ENCODE measurements at regions not wholly inside any gene's neighbourhood (a gene's known extent, or its start where the extent isn't known, plus 50 kb on each side); places are given as distances from the start of the nearest gene placed in this dataset.

DNA sequence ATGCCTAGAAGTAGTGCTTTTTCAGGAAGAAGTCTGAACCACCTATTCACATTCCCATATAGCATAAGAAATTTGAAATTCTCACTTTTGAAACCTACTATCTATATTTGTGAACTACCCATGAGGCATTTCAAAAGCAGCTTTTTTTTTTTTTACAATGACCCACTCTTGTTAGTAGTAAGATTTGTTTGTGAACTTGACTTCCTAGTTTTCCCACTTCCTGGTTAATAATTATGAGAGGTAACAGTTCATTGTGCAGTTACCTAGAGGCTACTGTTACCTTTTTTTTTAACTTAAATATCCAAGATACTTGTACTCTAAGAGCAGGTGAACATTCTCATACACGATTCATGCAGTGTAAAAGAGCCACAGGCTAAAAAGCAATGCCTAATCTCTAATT is 371.7 kb upstream of the ADGRL2 start:
- no peak for ATAC-seq (ENCODE audit: low read depth in 2 of 2)
- DNase-seq, result no peak
- Mint-ChIP-seq H3K9me3 (peaks cover 7 to 28% (median 11%) of the 10 kb centered on the region in 7 donors), H3K27ac (no peak overlapping the region), H3K27me3 (no peaks in the 10 kb centered on the region), H3K36me3 (no peaks in the 10 kb centered on the region), H3K4me1 (no peaks in the 10 kb centered on the region), H3K4me3 (no peak overlapping the region)
- no peaks in the 10 kb centered on the region for H3K36me3 ChIP-seq (ENCODE audit: control insufficient read depth, insufficient read depth, low read length)
- no peak overlapping the region for H3K4me3 ChIP-seq (ENCODE audit: low read depth, low read length)
- no peak overlapping the region for H3K27ac ChIP-seq (ENCODE audit: insufficient read depth, low read length, poor library complexity, severe bottlenecking)
- H3K9me3 ChIP-seq (ENCODE audit: control insufficient read depth in 2 of 2, low read length in 2 of 2), result peaks cover 4 to 11% of the 10 kb centered on the region in 2 experiments
- H3K27me3 ChIP-seq (ENCODE audit: control insufficient read depth, insufficient read depth, low read length), result no peaks in the 10 kb centered on the region
- no peaks in the 10 kb centered on the region for H3K4me1 ChIP-seq (ENCODE audit: control insufficient read depth, insufficient read depth, low read length, poor library complexity, severe bottlenecking)

DNA sequence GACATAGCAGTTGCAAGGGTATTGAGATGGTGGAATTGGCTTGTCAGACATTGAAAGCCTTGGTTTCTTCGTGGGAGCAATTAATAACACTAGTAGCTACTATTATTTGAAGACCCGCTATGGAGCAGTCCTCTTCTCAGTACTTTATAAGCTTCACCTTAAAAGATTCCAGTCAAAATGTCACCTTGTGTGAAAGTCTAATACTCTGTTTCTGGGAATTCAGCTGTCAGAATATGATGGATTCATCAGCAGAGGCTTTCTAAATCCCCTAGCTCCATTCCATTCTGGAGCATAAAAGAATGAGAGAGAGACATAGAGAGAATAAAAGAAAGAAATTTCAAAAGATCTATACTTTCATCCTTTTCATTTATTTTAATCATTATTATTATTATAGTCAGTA is 375.9 kb upstream of the ADGRL2 start:
- Mint-ChIP-seq H3K27me3 (no peaks in the 10 kb centered on the region), H3K4me1 (no peaks in the 10 kb centered on the region), H3K36me3 (no peaks in the 10 kb centered on the region), H3K9me3 (peaks cover 8 to 28% (median 13%) of the 10 kb centered on the region in 7 donors), H3K27ac (no peak overlapping the region), H3K4me3 (no peak overlapping the region)
- Histone ChIP-seq H3K4me1 (ENCODE audit: control insufficient read depth, insufficient read depth, low read length, poor library complexity, severe bottlenecking) (no peaks in the 10 kb centered on the region), H3K9me3 (ENCODE audit: control insufficient read depth in 2 of 2, low read length in 2 of 2) (peaks cover 5 to 11% of the 10 kb centered on the region in 2 experiments), H3K27ac (ENCODE audit: insufficient read depth, low read length, poor library complexity, severe bottlenecking) (no peak overlapping the region), H3K4me3 (ENCODE audit: low read depth, low read length) (no peak overlapping the region), H3K36me3 (ENCODE audit: control insufficient read depth, insufficient read depth, low read length) (no peaks in the 10 kb centered on the region), H3K27me3 (ENCODE audit: control insufficient read depth, insufficient read depth, low read length) (no peaks in the 10 kb centered on the region)
- no peak for ATAC-seq (ENCODE audit: low read depth in 2 of 2)
- no peak for DNase-seq

DNA sequence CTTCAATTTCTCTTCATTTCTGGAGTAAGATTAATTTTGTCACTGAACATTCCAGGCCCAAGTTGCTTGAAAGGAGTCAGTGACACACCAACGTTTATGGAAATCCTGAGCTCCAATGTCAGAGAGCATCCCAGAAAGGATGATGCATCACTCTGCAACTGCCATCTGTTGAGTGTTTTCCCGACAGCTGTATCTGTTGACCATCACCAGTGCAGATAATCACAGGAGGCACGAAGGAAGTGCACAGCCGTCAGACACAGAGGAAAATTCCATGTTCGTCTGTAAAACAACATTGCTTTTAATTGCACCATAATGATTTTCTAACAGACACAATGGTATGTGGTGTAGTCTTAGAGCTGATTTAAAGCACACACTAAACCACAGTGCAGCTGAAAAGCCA is 376.7 kb upstream of the ADGRL2 start:
- Mint-ChIP-seq H3K36me3 (no peaks in the 10 kb centered on the region), H3K4me1 (no peaks in the 10 kb centered on the region), H3K27me3 (no peaks in the 10 kb centered on the region), H3K4me3 (no peak overlapping the region), H3K9me3 (peaks cover 7 to 24% (median 13%) of the 10 kb centered on the region in 7 donors), H3K27ac (no peak overlapping the region)
- Histone ChIP-seq H3K27me3 (ENCODE audit: control insufficient read depth, insufficient read depth, low read length) (no peaks in the 10 kb centered on the region), H3K27ac (ENCODE audit: insufficient read depth, low read length, poor library complexity, severe bottlenecking) (no peak overlapping the region), H3K36me3 (ENCODE audit: control insufficient read depth, insufficient read depth, low read length) (no peaks in the 10 kb centered on the region), H3K4me3 (ENCODE audit: low read depth, low read length) (no peak overlapping the region), H3K4me1 (ENCODE audit: control insufficient read depth, insufficient read depth, low read length, poor library complexity, severe bottlenecking) (no peaks in the 10 kb centered on the region), H3K9me3 (ENCODE audit: control insufficient read depth in 2 of 2, low read length in 2 of 2) (peaks cover 5 to 11% of the 10 kb centered on the region in 2 experiments)
- ATAC-seq (ENCODE audit: low read depth in 2 of 2), result no peak
- DNase-seq, result no peak

DNA sequence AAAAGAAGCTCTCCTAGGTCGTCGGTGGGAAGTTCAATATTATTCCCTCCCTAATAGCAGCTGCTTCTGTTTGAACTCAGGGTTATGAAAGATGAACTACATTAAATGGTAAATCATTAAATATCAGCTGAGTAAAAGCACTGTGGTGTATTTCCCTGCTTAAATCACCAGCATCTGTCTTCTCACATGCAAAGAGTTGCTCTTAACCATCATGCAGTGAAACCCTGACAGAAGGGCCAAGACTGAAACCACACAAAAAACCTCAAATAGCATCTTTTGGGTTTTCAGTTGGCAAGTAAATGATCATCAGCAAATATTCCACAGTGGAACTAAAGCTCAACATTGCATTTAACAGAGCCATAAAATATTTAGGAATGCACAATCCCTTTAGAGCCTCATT is 380.0 kb upstream of the ADGRL2 start:
- no peaks in the 10 kb centered on the region for H3K4me1 ChIP-seq (ENCODE audit: control insufficient read depth, insufficient read depth, low read length, poor library complexity, severe bottlenecking)
- DNase-seq, result no peak
- Mint-ChIP-seq H3K36me3 (no peaks in the 10 kb centered on the region), H3K27me3 (no peaks in the 10 kb centered on the region), H3K4me1 (no peaks in the 10 kb centered on the region), H3K27ac (no peak overlapping the region), H3K9me3 (peaks cover 0 to 8% (median 3%) of the 10 kb centered on the region in 7 donors), H3K4me3 (no peak overlapping the region)
- H3K4me3 ChIP-seq (ENCODE audit: low read depth, low read length), result no peak overlapping the region
- H3K27me3 ChIP-seq (ENCODE audit: control insufficient read depth, insufficient read depth, low read length), result no peaks in the 10 kb centered on the region
- H3K9me3 ChIP-seq (ENCODE audit: control insufficient read depth in 2 of 2, low read length in 2 of 2), result peaks cover 4 to 5% of the 10 kb centered on the region in 2 experiments
- H3K36me3 ChIP-seq (ENCODE audit: control insufficient read depth, insufficient read depth, low read length), result no peaks in the 10 kb centered on the region
- no peak overlapping the region for H3K27ac ChIP-seq (ENCODE audit: insufficient read depth, low read length, poor library complexity, severe bottlenecking)
- ATAC-seq (ENCODE audit: low read depth in 2 of 2), result no peak

DNA sequence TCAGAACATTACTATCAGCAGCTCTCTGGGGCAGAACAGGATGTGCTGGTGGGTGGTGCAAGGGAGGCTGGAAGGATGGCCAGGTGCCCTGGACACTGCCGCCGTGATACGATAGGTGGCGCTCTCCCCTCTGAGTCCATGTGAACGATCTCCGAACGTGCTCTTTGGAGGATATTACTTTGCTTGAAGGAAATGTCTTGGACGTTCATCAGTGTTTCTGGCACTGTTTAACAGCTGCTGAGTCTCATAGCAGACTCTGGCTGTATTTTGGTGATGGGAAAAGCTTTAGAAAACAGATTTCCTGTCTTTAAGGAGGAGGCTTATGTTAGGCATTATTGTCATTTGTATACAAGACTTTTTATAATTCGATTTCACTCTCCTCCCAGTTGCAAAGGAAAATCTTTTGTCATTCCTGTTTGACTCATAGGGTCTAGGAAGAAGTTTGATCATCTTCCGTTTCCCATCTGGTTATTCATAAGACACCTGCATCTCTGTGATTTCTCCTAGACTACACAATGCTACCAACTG is 386.2 kb upstream of the ADGRL2 start:
- Histone ChIP-seq H3K9me3 (ENCODE audit: control insufficient read depth in 2 of 2, low read length in 2 of 2) (peaks cover 0 to 3% of the 10 kb centered on the region in 2 experiments), H3K27ac (ENCODE audit: insufficient read depth, low read length, poor library complexity, severe bottlenecking) (no peak overlapping the region), H3K27me3 (ENCODE audit: control insufficient read depth, insufficient read depth, low read length) (no peaks in the 10 kb centered on the region), H3K4me1 (ENCODE audit: control insufficient read depth, insufficient read depth, low read length, poor library complexity, severe bottlenecking) (no peaks in the 10 kb centered on the region), H3K36me3 (ENCODE audit: control insufficient read depth, insufficient read depth, low read length) (no peaks in the 10 kb centered on the region), H3K4me3 (ENCODE audit: low read depth, low read length) (no peak overlapping the region)
- H3K27ac Mint-ChIP-seq, result no peak overlapping the region
- H3K36me3 Mint-ChIP-seq, result no peaks in the 10 kb centered on the region
- no peak for ATAC-seq (ENCODE audit: low read depth in 2 of 2)
- no peak for DNase-seq
- no peaks in the 10 kb centered on the region for H3K27me3 Mint-ChIP-seq
- no peaks in the 10 kb centered on the region for H3K4me1 Mint-ChIP-seq
- H3K9me3 Mint-ChIP-seq, result peaks cover 0 to 16% (median 7%) of the 10 kb centered on the region in 7 donors
- no peak overlapping the region for H3K4me3 Mint-ChIP-seq

DNA sequence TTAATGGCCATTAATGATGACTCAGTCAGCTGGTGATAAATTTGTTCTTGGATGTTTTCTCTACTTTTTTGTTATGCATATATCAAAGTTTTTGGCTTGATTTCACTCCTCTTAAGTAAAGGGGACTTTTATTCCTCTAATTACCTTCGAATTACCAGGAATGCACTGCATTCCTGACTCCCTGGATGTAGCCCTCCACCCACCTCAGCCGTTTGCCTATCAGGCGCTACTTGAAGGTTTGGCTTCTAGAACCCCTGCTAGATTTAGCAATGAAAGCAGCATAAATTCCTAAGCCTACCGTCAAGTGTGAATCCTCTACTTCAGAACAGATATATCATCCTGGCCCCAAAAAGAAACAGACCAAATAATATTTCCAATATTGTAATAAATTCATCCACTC is 387.8 kb upstream of the ADGRL2 start:
- Histone ChIP-seq H3K27ac (ENCODE audit: insufficient read depth, low read length, poor library complexity, severe bottlenecking) (no peak overlapping the region), H3K36me3 (ENCODE audit: control insufficient read depth, insufficient read depth, low read length) (no peaks in the 10 kb centered on the region), H3K4me3 (ENCODE audit: low read depth, low read length) (no peak overlapping the region), H3K9me3 (ENCODE audit: control insufficient read depth in 2 of 2, low read length in 2 of 2) (peaks cover 0 to 3% of the 10 kb centered on the region in 2 experiments), H3K27me3 (ENCODE audit: control insufficient read depth, insufficient read depth, low read length) (no peaks in the 10 kb centered on the region), H3K4me1 (ENCODE audit: control insufficient read depth, insufficient read depth, low read length, poor library complexity, severe bottlenecking) (no peaks in the 10 kb centered on the region)
- DNase-seq (no peak), ATAC-seq (ENCODE audit: low read depth in 2 of 2) (no peak)
- Mint-ChIP-seq H3K27ac (no peak overlapping the region), H3K9me3 (peaks cover 0 to 16% (median 7%) of the 10 kb centered on the region in 7 donors), H3K4me1 (no peaks in the 10 kb centered on the region), H3K36me3 (no peaks in the 10 kb centered on the region), H3K4me3 (no peak overlapping the region), H3K27me3 (no peaks in the 10 kb centered on the region)

DNA sequence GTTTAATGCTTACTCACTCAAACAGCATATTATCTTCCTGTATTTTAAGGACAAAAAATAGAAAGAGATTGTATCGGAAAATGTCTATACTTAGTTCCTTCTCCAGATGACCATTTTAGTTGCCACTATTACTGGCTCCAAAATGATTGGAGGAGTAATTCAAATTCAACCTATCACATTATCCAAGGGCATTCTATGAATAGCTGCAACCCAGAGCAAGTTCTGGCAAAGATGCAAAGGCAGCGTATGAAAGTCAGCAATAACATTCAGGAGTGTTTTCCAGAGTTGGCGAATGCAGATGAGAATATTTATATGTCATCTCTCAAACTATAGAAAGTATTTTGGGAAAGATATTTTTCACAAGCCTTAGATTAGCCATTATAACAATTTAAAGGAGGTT is 389.8 kb upstream of the ADGRL2 start:
- Mint-ChIP-seq H3K9me3 (peaks cover 2 to 21% (median 7%) of the 10 kb centered on the region in 7 donors), H3K27ac (no peak overlapping the region), H3K27me3 (no peaks in the 10 kb centered on the region), H3K36me3 (no peaks in the 10 kb centered on the region), H3K4me1 (no peaks in the 10 kb centered on the region), H3K4me3 (no peak overlapping the region)
- no peak overlapping the region for H3K27ac ChIP-seq (ENCODE audit: insufficient read depth, low read length, poor library complexity, severe bottlenecking)
- H3K4me3 ChIP-seq (ENCODE audit: low read depth, low read length), result no peak overlapping the region
- H3K4me1 ChIP-seq (ENCODE audit: control insufficient read depth, insufficient read depth, low read length, poor library complexity, severe bottlenecking), result no peaks in the 10 kb centered on the region
- no peaks in the 10 kb centered on the region for H3K36me3 ChIP-seq (ENCODE audit: control insufficient read depth, insufficient read depth, low read length)
- DNase-seq, result no peak
- peaks cover 0 to 3% of the 10 kb centered on the region in 2 experiments for H3K9me3 ChIP-seq (ENCODE audit: control insufficient read depth in 2 of 2, low read length in 2 of 2)
- no peak for ATAC-seq (ENCODE audit: low read depth in 2 of 2)
- H3K27me3 ChIP-seq (ENCODE audit: control insufficient read depth, insufficient read depth, low read length), result no peaks in the 10 kb centered on the region

DNA sequence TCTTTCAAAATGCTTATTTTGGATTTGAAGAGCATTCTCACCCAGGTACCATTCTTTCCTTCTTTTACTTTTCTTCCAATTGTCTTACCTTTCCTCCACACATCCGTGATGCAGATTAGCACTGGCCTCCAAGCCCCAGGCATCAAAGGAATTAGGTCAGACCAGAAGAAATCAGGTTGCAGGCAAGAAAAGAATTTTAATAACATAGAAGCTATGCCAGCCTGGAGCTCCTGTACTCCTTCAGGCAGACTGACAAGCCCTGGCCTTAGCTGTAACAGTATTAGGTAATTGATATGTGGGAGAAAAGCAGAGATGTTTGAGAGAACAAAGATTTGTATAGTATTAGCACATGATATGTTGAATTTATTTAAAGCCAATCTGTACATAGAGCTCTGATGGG is 390.4 kb upstream of the ADGRL2 start:
- no peak overlapping the region for H3K27ac ChIP-seq (ENCODE audit: insufficient read depth, low read length, poor library complexity, severe bottlenecking)
- Mint-ChIP-seq H3K4me3 (no peak overlapping the region), H3K9me3 (peaks cover 2 to 19% (median 7%) of the 10 kb centered on the region in 7 donors), H3K27me3 (no peaks in the 10 kb centered on the region), H3K27ac (no peak overlapping the region), H3K36me3 (no peaks in the 10 kb centered on the region), H3K4me1 (no peaks in the 10 kb centered on the region)
- no peaks in the 10 kb centered on the region for H3K27me3 ChIP-seq (ENCODE audit: control insufficient read depth, insufficient read depth, low read length)
- no peaks in the 10 kb centered on the region for H3K36me3 ChIP-seq (ENCODE audit: control insufficient read depth, insufficient read depth, low read length)
- DNase-seq (no peak), ATAC-seq (ENCODE audit: low read depth in 2 of 2) (no peak)
- no peaks in the 10 kb centered on the region for H3K4me1 ChIP-seq (ENCODE audit: control insufficient read depth, insufficient read depth, low read length, poor library complexity, severe bottlenecking)
- H3K4me3 ChIP-seq (ENCODE audit: low read depth, low read length), result no peak overlapping the region
- H3K9me3 ChIP-seq (ENCODE audit: control insufficient read depth in 2 of 2, low read length in 2 of 2), result peaks cover 0 to 3% of the 10 kb centered on the region in 2 experiments
